ENCODE measurements at regions not wholly inside any gene's neighbourhood (a gene's known extent, or its start where the extent isn't known, plus 50 kb on each side); places are given as distances from the start of the nearest gene placed in this dataset.
"Not testable (repeated sequence)": the region's sequence is repeated elsewhere in the genome, so short reads cannot be mapped to it uniquely, and the experiment has no call there.

GRCh38 chr5:1648806-1649205 is 125.0 kb upstream of the LPCAT1 start:
- Histone ChIP-seq H3K27ac (no peak overlapping the region), H3K36me3 (no peaks in the 10 kb centered on the region), H3K4me3 (no peak overlapping the region), H3K27me3 (no peaks in the 10 kb centered on the region), H3K9me3 (replicated peaks) (no peaks in the 10 kb centered on the region), H3K4me1 (no peaks in the 10 kb centered on the region)
- DNase-seq: no peak

GRCh38 chr5:1647580-1647979 is 123.8 kb upstream of the LPCAT1 start:
- Histone ChIP-seq H3K27me3 (no peaks in the 10 kb centered on the region), H3K27ac (no peak overlapping the region), H3K9me3 (replicated peaks) (no peaks in the 10 kb centered on the region), H3K4me3 (no peak overlapping the region), H3K36me3 (no peaks in the 10 kb centered on the region), H3K4me1 (no peaks in the 10 kb centered on the region)
- no peak for DNase-seq

- Histone ChIP-seq H3K36me3 (no peaks in the 10 kb centered on the region), H3K4me1 (no peaks in the 10 kb centered on the region), H3K9me3 (replicated peaks) (no peaks in the 10 kb centered on the region), H3K4me3 (no peak overlapping the region), H3K27ac (no peak overlapping the region), H3K27me3 (no peaks in the 10 kb centered on the region)
- peak; percentile 29 to 65 for DNase-seq
These were observed 121.2 kb upstream of the LPCAT1 start for GRCh38 chr5:1644810-1645571.

GRCh38 chr5:1644393-1644809 is 120.6 kb upstream of the LPCAT1 start:
- H3K27me3 ChIP-seq; DNase-seq; H3K36me3 ChIP-seq; H3K9me3 ChIP-seq (replicated peaks); H3K27ac ChIP-seq; H3K4me1 ChIP-seq; H3K4me3 ChIP-seq: not testable (repeated sequence)

GRCh38 chr5:1643651-1644392 is 120.1 kb upstream of the LPCAT1 start:
- Histone ChIP-seq H3K4me3 (no peak overlapping the region), H3K9me3 (replicated peaks) (no peaks in the 10 kb centered on the region), H3K4me1 (no peaks in the 10 kb centered on the region), H3K36me3 (no peaks in the 10 kb centered on the region), H3K27ac (no peak overlapping the region), H3K27me3 (no peaks in the 10 kb centered on the region)
- no peak for DNase-seq

GRCh38 chr5:1642621-1643061 is 118.9 kb upstream of the LPCAT1 start:
- Histone ChIP-seq H3K4me1 (no peaks in the 10 kb centered on the region), H3K36me3 (no peaks in the 10 kb centered on the region), H3K27me3 (no peaks in the 10 kb centered on the region), H3K9me3 (replicated peaks) (no peaks in the 10 kb centered on the region), H3K4me3 (no peak overlapping the region), H3K27ac (no peak overlapping the region)
- no peak for DNase-seq

- Histone ChIP-seq H3K27ac (no peak overlapping the region), H3K4me3 (no peak overlapping the region), H3K27me3 (no peaks in the 10 kb centered on the region), H3K4me1 (no peaks in the 10 kb centered on the region), H3K9me3 (replicated peaks) (no peaks in the 10 kb centered on the region), H3K36me3 (no peaks in the 10 kb centered on the region)
- no peak for DNase-seq
These were observed 118.5 kb upstream of the LPCAT1 start for GRCh38 chr5:1642221-1642620.

GRCh38 chr5:1641560-1642166 is 117.9 kb upstream of the LPCAT1 start:
- H3K27me3 ChIP-seq: no peaks in the 10 kb centered on the region
- H3K36me3 ChIP-seq: no peaks in the 10 kb centered on the region
- no peak overlapping the region for H3K4me3 ChIP-seq
- no peaks in the 10 kb centered on the region for H3K4me1 ChIP-seq
- no peaks in the 10 kb centered on the region for H3K9me3 ChIP-seq (replicated peaks)
- H3K27ac ChIP-seq: no peak overlapping the region
- peak; percentile 59 to 76 for DNase-seq

GRCh38 chr5:1641041-1641440 is 117.3 kb upstream of the LPCAT1 start:
- Histone ChIP-seq H3K27ac (no peak overlapping the region), H3K27me3 (no peaks in the 10 kb centered on the region), H3K4me1 (no peaks in the 10 kb centered on the region), H3K9me3 (replicated peaks) (no peaks in the 10 kb centered on the region), H3K36me3 (no peaks in the 10 kb centered on the region), H3K4me3 (no peak overlapping the region)
- DNase-seq: no peak

GRCh38 chr5:1640421-1640881 is 116.7 kb upstream of the LPCAT1 start:
- no peak for DNase-seq

GRCh38 chr5:1639757-1640156 is 116.0 kb upstream of the LPCAT1 start:
- H3K4me3 ChIP-seq: no peak overlapping the region
- H3K4me1 ChIP-seq: no peaks in the 10 kb centered on the region
- H3K27ac ChIP-seq: no peak overlapping the region
- no peaks in the 10 kb centered on the region for H3K9me3 ChIP-seq (replicated peaks)
- DNase-seq: no peak
- no peaks in the 10 kb centered on the region for H3K36me3 ChIP-seq
- no peaks in the 10 kb centered on the region for H3K27me3 ChIP-seq

More at GRCh38 chr5:1640421-1640881, 116.7 kb upstream of the LPCAT1 start:
- no peak overlapping the region for H3K27ac ChIP-seq
- H3K4me3 ChIP-seq: no peak overlapping the region
- H3K36me3 ChIP-seq: no peaks in the 10 kb centered on the region
- H3K4me1 ChIP-seq: no peaks in the 10 kb centered on the region
- H3K9me3 ChIP-seq (replicated peaks): no peaks in the 10 kb centered on the region
- no peaks in the 10 kb centered on the region for H3K27me3 ChIP-seq

GRCh38 chr5:1638658-1639400 is 115.1 kb upstream of the LPCAT1 start:
- H3K36me3 ChIP-seq: no peaks in the 10 kb centered on the region
- no peak overlapping the region for H3K27ac ChIP-seq
- no peaks in the 10 kb centered on the region for H3K27me3 ChIP-seq
- no peak overlapping the region for H3K4me3 ChIP-seq
- H3K9me3 ChIP-seq (replicated peaks): no peaks in the 10 kb centered on the region
- DNase-seq: no peak
- H3K4me1 ChIP-seq: no peaks in the 10 kb centered on the region

- no peaks in the 10 kb centered on the region for H3K9me3 ChIP-seq (replicated peaks)
- H3K27me3 ChIP-seq: no peaks in the 10 kb centered on the region
- H3K27ac ChIP-seq: no peak overlapping the region
- DNase-seq: no peak
- no peak overlapping the region for H3K4me3 ChIP-seq
- H3K4me1 ChIP-seq: no peaks in the 10 kb centered on the region
- no peaks in the 10 kb centered on the region for H3K36me3 ChIP-seq
These were observed 114.1 kb upstream of the LPCAT1 start for GRCh38 chr5:1637639-1638481.
